ENCODE measurements at regions not wholly inside any gene's neighbourhood (a gene's known extent, or its start where the extent isn't known, plus 50 kb on each side); places are given as distances from the start of the nearest gene placed in this dataset.

DNA sequence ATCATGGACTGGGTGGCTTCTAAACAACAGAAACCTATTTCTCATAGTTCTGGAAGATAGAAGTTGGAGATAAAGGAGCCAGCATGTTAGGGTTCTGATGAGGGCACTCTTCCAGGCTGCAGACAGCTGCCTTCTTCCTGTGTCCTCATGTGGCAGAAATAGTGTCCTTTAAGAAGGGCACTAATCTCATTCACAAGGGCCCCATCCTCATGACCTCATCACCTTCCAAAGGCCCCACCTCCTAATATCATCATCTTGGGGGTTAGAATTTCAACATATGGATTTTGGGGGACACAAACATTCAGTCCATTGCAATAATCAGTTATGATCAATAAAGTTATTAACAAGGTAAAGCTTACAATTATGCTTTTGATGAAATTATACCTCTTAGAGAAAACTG, 130.8 kb upstream of the SLC22A23 start:
- no peak for DNase-seq

GRCh38 chr6:3585320-3585935, 128.6 kb upstream of the SLC22A23 start:
- peak; percentile 36 for DNase-seq

DNA sequence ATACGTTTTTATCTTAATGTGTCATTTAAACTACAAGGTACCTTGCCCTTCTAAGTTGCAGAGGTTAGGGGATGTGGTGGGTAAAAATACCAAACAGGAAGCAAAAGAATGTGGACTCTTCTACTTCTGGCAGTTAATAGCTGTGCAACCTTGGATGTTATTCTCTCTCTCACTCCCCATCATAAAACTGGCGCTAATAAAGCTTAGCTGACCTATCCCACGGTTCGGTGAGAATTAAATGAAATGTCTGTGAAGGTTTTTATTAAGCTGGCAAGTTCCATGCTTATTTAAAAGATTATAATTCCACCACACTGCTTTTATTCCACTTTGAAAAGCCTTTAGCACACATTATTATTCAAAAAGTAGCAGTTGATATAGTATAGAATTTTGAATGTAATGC, 127.8 kb upstream of the SLC22A23 start:
- no peak for DNase-seq

- no peak for DNase-seq
These were observed 124.6 kb upstream of the SLC22A23 start for GRCh38 chr6:3581469-3581868.

- DNase-seq = no peak
These were observed 122.9 kb upstream of the SLC22A23 start for GRCh38 chr6:3579652-3580175.

- no peak for DNase-seq
These were observed 122.1 kb upstream of the SLC22A23 start for GRCh38 chr6:3578981-3579380.

GRCh38 chr6:3577517-3577916, 120.7 kb upstream of the SLC22A23 start:
- DNase-seq = no peak

DNA sequence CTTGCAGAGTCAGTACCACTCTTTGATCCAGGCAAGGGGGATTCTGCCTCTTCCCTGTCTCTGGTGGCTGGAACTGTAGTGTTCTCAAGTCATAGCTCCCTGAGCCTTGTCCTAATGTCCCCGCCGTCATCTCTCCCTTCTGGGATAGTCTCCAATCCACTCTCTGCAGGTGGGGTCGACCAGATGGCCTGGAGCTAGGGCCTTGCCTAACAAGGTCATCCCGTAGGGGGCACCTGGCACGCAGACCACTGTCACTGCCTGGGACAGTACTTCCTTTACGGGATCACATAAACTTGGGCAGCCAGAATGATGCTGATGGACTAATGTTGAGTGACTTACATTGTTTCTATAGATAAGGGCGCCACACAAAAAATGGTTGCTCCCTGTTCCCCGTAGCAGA, 118.9 kb upstream of the SLC22A23 start:
- no peak for DNase-seq

DNA sequence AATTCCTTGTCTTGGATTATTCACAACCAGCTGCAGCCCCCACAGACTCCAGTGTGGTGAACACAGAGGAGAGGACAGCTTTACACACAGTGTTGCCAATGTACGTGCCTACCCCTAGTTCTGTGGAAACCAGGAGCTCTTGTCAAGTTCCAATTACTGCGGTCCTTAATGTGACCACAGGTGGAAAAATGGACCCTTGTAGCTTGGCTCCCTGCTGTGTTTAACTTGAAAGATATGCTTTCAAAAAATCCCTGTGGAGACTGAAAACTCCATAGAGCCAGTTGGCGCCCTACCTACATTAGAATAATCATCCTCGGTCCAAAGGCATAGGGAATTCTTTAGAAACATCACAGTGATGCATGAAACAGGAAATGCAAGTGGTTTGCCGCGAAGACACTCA, 118.3 kb upstream of the SLC22A23 start:
- DNase-seq = no peak

DNA sequence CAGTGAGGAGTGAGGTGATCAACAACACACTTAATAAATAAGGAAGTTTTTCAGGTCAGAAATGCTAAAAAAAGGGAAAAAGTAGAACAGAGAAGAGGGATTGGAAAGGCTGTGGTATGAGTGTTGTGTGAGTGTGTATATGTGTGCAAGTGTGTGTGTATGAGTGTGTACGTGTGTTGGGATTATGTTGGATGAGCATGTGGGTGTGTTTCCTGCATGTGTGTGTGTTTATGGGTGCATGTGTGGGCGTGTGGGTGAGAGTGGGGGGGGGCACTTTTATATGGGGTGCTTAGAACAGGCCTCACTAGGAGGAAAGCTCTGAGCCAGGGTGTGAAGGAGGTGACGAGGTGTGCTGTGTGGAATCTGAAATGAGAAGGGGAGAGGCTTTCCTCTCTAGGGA, 116.8 kb upstream of the SLC22A23 start:
- DNase-seq = no peak

DNA sequence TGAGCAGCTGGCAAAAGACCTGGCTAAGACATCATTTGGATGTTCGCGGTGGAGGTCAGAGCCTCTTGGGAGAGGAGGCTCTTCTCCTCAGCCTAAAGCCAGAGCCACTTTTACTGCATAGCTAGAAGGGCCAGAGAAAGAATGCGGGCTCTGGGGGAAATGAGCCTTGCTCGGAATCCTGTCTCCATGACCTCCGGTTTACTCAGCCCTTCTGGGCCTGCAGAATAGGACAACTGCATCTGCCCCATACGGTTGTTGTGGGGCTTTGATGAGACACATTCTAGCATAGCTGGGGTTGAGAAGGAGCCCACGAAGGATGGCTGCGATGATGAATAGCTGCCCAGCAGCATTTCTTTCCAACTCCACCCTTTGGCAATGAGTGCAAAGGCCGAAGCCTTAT, 115.0 kb upstream of the SLC22A23 start:
- DNase-seq = no peak

- DNase-seq = no peak
These were observed 114.4 kb upstream of the SLC22A23 start for GRCh38 chr6:3571250-3571681.

GRCh38 chr6:3569816-3570215, 113.0 kb upstream of the SLC22A23 start:
- DNase-seq = no peak

DNA sequence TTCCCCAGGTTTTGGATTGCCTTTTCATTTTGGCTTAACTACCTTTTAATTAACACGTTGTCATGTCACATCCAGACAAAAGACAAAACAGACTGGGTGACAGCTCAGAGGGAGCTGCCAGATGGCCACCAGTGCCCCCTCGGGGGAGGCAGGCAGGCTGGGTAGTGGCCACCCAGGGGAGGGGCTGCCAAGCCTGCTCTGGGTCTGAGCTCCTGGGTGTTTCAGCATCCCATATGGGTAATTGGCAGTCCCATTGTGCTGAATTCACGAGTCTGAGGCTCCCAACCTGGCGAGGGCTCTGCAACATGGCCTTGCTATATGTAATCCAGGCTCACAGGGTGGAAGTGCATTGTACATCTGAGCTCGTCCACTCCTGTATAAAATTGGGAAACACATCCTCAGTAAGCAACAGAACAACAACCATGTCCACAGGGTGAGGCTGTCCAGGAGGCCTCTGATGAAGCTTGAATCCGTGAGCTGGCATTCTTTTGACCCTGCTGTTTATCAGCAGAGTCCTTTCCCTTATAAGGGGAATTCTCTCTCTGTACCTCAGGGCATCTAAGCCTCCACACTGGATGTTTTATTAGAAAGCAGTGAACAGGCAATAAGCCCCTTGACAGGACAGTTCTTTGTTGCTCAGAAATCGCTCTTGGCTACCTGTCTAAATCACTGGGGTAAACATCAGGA, 111.7 kb upstream of the SLC22A23 start:
- DNase-seq = no peak

GRCh38 chr6:3566812-3567211, 110.0 kb upstream of the SLC22A23 start:
- DNase-seq = no peak

GRCh38 chr6:3565291-3565690, 108.4 kb upstream of the SLC22A23 start:
- DNase-seq = no peak

DNA sequence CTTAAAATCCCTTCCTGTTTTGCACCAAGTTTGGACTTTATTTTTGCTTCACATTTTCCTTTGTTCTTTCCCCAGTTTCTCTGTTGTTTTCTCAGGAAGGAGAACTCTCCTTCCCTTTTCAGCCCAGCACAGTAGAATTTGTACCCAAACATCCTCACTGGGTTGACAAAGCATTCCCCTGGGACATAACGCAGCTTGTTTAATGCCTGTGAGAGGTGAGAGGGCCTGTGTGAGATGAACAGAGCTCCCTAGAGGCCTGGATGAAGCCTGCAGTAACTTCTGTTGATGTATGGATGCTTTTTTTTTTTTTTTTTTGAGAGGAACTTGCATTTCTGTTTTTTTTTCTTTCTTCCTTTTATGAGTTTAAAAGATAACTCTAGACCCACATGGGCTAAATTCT, 104.9 kb upstream of the SLC22A23 start:
- DNase-seq = no peak

DNA sequence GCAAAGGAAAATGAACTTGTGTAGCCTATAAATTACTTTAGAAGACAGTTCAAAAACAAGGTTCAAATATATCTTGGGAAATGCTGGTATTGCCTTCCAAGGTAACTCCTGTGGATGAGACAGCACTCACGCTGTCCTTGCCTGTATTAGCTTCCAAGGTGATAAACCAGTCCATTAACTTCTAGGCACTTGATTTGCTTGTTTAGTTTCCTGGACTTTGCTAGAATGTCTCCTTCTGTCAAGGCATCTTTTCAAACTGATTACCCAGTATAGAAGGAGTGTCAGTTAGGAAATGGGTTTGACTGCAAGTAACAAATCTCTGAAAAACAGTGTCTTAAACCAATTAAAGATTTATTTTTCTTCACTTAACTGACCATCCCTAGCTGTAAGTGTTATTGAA, 103.4 kb upstream of the SLC22A23 start:
- DNase-seq = no peak

DNA sequence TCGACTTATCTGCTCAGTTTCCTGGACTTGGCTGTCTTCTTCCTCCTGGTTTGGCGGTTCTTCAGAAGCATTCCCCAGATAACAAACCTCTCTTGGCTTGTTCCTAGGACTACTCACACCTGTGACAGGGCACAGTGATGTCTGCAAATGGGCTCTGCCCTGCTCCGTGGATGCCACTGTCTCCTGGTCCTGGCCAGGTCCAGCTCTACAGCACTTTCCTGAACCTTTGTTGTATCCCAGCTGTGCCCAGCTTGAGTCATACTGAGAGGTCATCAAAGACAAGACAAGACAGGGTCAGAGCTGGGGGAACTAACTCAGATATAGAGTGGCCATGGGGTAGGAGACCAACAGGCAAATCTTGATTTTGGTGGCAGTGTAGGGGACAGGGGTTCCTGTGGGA, 102.7 kb upstream of the SLC22A23 start:
- no peak for DNase-seq

- no peak for DNase-seq
These were observed 100.5 kb upstream of the SLC22A23 start for GRCh38 chr6:3557336-3557735.

GRCh38 chr6:3553254-3553653, 96.4 kb upstream of the SLC22A23 start:
- DNase-seq = no peak

GRCh38 chr6:3551716-3552511, 95.1 kb upstream of the SLC22A23 start:
- no peak for DNase-seq

- no peak for DNase-seq
These were observed 92.6 kb upstream of the SLC22A23 start for GRCh38 chr6:3549314-3549940.
